Esophagus muscularis mucosa (tissue), 3 donors: ENCODE measurements at regions not wholly inside any gene's neighbourhood (a gene's known extent, or its start where the extent isn't known, plus 50 kb on each side); places are given as distances from the start of the nearest gene placed in this dataset.

Source experiments
- POLR2A ChIP-seq: fragments of 450-650 bp; IDR thresholded peaks from one replicate; pipeline ENCODE4 v1.6.1; 2017; ENCODE audit warnings: antibody characterized with exemption, moderate library complexity, mild to moderate bottlenecking, low read depth
- POLR2AphosphoS5 ChIP-seq, 2 donors: sonication (generic); formaldehyde crosslinking; IDR thresholded peaks; one replicate each; pipeline ENCODE4 v1.6.1; 2017; ENCODE audit warnings: antibody characterized with exemption in 2 of 2
- TF ChIP-seq, protein P1 (sequence below), 3 experiments: fragments of 200-600 bp in 2 of 3; fragments of 450-650 bp in 1 of 3; sonication (generic) in 2 of 3; IDR thresholded peaks; one replicate each; pipeline ENCODE4 v1.5.1; 2017 to 2019; ENCODE audit warnings: antibody characterized with exemption in 3 of 3, mild to moderate bottlenecking in 2 of 3, moderate library complexity in 1 of 3

- no peak for TF ChIP-seq POLR2A
- TF ChIP-seq, protein P1, sequence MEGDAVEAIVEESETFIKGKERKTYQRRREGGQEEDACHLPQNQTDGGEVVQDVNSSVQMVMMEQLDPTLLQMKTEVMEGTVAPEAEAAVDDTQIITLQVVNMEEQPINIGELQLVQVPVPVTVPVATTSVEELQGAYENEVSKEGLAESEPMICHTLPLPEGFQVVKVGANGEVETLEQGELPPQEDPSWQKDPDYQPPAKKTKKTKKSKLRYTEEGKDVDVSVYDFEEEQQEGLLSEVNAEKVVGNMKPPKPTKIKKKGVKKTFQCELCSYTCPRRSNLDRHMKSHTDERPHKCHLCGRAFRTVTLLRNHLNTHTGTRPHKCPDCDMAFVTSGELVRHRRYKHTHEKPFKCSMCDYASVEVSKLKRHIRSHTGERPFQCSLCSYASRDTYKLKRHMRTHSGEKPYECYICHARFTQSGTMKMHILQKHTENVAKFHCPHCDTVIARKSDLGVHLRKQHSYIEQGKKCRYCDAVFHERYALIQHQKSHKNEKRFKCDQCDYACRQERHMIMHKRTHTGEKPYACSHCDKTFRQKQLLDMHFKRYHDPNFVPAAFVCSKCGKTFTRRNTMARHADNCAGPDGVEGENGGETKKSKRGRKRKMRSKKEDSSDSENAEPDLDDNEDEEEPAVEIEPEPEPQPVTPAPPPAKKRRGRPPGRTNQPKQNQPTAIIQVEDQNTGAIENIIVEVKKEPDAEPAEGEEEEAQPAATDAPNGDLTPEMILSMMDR (IDR thresholded peaks at IDR 0.05) = no peak
- TF ChIP-seq POLR2AphosphoS5 (IDR thresholded peaks at IDR 0.05) = no peak
Observed at GRCh38 chr4:37531151-37531550, 155.0 kb downstream of the RELL1 start.
